Head of caudate nucleus (tissue), 42 donors: ENCODE measurements at regions not wholly inside any gene's neighbourhood (a gene's known extent, or its start where the extent isn't known, plus 50 kb on each side); places are given as distances from the start of the nearest gene placed in this dataset.
A peak's percentile ranks its signal among the peaks of the same experiment; 100 is the strongest.
"Not testable (repeated sequence)": the region's sequence is repeated elsewhere in the genome, so short reads cannot be mapped to it uniquely, and the experiment has no call there.

Experiments used
- DNase-seq, 42 donors: peaks; one replicate each; pipeline versions ENCODE4 v3.0.0 to v3.0.0-alpha.2; 2020 to 2021; ENCODE audit warnings: mixed read lengths in 7 of 42
- intact Hi-C: fragments of 100-400 bp; cut with DNase I; formaldehyde crosslinking; loops from one replicate; pipeline ENCODE4 v1.15.0; 2022

- DNase-seq: no peak
- intact Hi-C loops: no loop called here
Measured at GRCh38 chr6:120854583-120854982, 479.7 kb downstream of the TBC1D32 start.

GRCh38 chr6:120853489-120853888 lies 480.8 kb downstream of the TBC1D32 start:
- intact Hi-C loops: no loop called here
- DNase-seq: no peak

GRCh38 chr6:120852293-120852849 lies 481.9 kb downstream of the TBC1D32 start:
- intact Hi-C loops: no loop called here
- no peak for DNase-seq

GRCh38 chr6:120826253-120826652 lies 508.0 kb downstream of the TBC1D32 start:
- intact Hi-C loops: no loop called here

GRCh38 chr6:120816794-120817193 lies 517.5 kb downstream of the TBC1D32 start:
- DNase-seq: no peak
- intact Hi-C loops: no loop called here

More at GRCh38 chr6:120826253-120826652, 508.0 kb downstream of the TBC1D32 start:
- peak in 30 of 42 donors; percentile 1 to 69 (median 30) for DNase-seq

- intact Hi-C loops: no loop called here
- no peak for DNase-seq
Measured at GRCh38 chr6:120805276-120805675, 529.0 kb downstream of the TBC1D32 start.

- no peak for DNase-seq
- intact Hi-C loops: no loop called here
Measured at GRCh38 chr6:120804612-120805011, 529.7 kb downstream of the TBC1D32 start.

- intact Hi-C loops: no loop called here
- DNase-seq: no peak
Measured at GRCh38 chr6:120786682-120787081, 547.6 kb downstream of the TBC1D32 start.

- DNase-seq: no peak
- intact Hi-C loops: no loop called here
Measured at GRCh38 chr6:120786256-120786655, 548.0 kb downstream of the TBC1D32 start.

- DNase-seq: no peak
- intact Hi-C loops: no loop called here
Measured at GRCh38 chr6:120785459-120786086, 548.7 kb downstream of the TBC1D32 start.

- intact Hi-C loops: no loop called here
- no peak for DNase-seq
Measured at GRCh38 chr6:120779441-120779840, 554.8 kb downstream of the TBC1D32 start.

- intact Hi-C loops: no loop called here
- DNase-seq: no peak
Measured at GRCh38 chr6:120775698-120776097, 558.6 kb downstream of the TBC1D32 start.

GRCh38 chr6:120774275-120774674 lies 560.0 kb downstream of the TBC1D32 start:
- DNase-seq: no peak
- intact Hi-C loops: no loop called here

- no peak for DNase-seq
- intact Hi-C loops: no loop called here
Measured at GRCh38 chr6:120771019-120771418, 563.3 kb downstream of the TBC1D32 start.

- intact Hi-C loops: no loop called here
- DNase-seq: no peak
Measured at GRCh38 chr6:120764312-120764711, 570.0 kb downstream of the TBC1D32 start.

- DNase-seq: no peak
- intact Hi-C loops: no loop called here
Measured at GRCh38 chr6:120759570-120759969, 574.7 kb downstream of the TBC1D32 start.

GRCh38 chr6:120748574-120748973 lies 585.7 kb downstream of the TBC1D32 start:
- intact Hi-C loops, DNase-seq: not testable (repeated sequence)

GRCh38 chr6:120736740-120737139 lies 597.5 kb downstream of the TBC1D32 start:
- no peak for DNase-seq
- intact Hi-C loops: no loop called here

- intact Hi-C loops: no loop called here
- DNase-seq: no peak
Measured at GRCh38 chr6:120735641-120736040, 598.6 kb downstream of the TBC1D32 start.

- intact Hi-C loops: no loop called here
- DNase-seq: no peak
Measured at GRCh38 chr6:120711255-120711654, 623.0 kb downstream of the TBC1D32 start.

GRCh38 chr6:120700001-120700400 lies 634.3 kb downstream of the TBC1D32 start:
- intact Hi-C loops: no loop called here
- DNase-seq: no peak
